Esophagus muscularis mucosa (tissue), 4 donors: ENCODE measurements at regions not wholly inside any gene's neighbourhood (a gene's known extent, or its start where the extent isn't known, plus 50 kb on each side); places are given as distances from the start of the nearest gene placed in this dataset.

ENCODE experiments used
- DNase-seq: peaks from one replicate; pipeline ENCODE4 v3.0.0-alpha.2; 2017; ENCODE audit errors: extremely low spot score
- H3K27ac ChIP-seq, 4 donors: fragments of 200-600 bp; sonication (generic); replicated peaks in 1 of 4; 1 replicate in 3 of 4; 2 replicates in 1 of 4; pipeline ENCODE4 v1.5.1; 2016 to 2019; ENCODE audit warnings: mild to moderate bottlenecking in 1 of 4
- H3K27me3 ChIP-seq, 4 donors: fragments of 200-600 bp; sonication (generic); one replicate each; pipeline versions ENCODE4 v1.5.1 to v1.6.0; 2016 to 2019
- H3K36me3 ChIP-seq, 4 donors: fragments of 200-600 bp; sonication (generic); one replicate each; pipeline ENCODE4 v1.5.1; 2016 to 2019
- H3K4me1 ChIP-seq, 4 donors: fragments of 200-600 bp; sonication (generic); one replicate each; pipeline ENCODE4 v1.5.1; 2016 to 2019
- H3K4me3 ChIP-seq, 4 donors: fragments of 200-600 bp; sonication (generic); 1 replicate in 2 of 4; 2 replicates in 2 of 4; pipeline ENCODE4 v1.5.1; 2016 to 2019; ENCODE audit warnings: mild to moderate bottlenecking in 4 of 4, moderate library complexity in 1 of 4
- H3K9me3 ChIP-seq, 4 donors: fragments of 200-600 bp; sonication (generic); 1 replicate in 3 of 4; 2 replicates in 1 of 4; pipeline ENCODE4 v1.5.1; 2016 to 2019
- CTCF ChIP-seq, 3 experiments: fragments of 200-600 bp in 2 of 3; fragments of 450-650 bp in 1 of 3; sonication (generic) in 2 of 3; IDR thresholded peaks; one replicate each; pipeline ENCODE4 v1.5.1; 2017 to 2019; ENCODE audit warnings: antibody characterized with exemption in 3 of 3, mild to moderate bottlenecking in 2 of 3, moderate library complexity in 1 of 3
- EP300 ChIP-seq: sonication (generic); formaldehyde crosslinking; IDR thresholded peaks from one replicate; pipeline ENCODE4 v1.6.1; 2017; ENCODE audit warnings: antibody characterized with exemption
- POLR2A ChIP-seq: fragments of 450-650 bp; IDR thresholded peaks from one replicate; pipeline ENCODE4 v1.6.1; 2017; ENCODE audit warnings: antibody characterized with exemption, moderate library complexity, mild to moderate bottlenecking, low read depth
- POLR2AphosphoS5 ChIP-seq, 2 donors: sonication (generic); formaldehyde crosslinking; IDR thresholded peaks; one replicate each; pipeline ENCODE4 v1.6.1; 2017; ENCODE audit warnings: antibody characterized with exemption in 2 of 2
- WGBS: methylation state at CpG from one replicate; pipeline ENCODE4 v1.1.5; 2018; 5-methylcytosine and 5-hydroxymethylcytosine counted together
- intact Hi-C: fragments of 100-400 bp; cut with DNase I; formaldehyde crosslinking; loops from one replicate; pipeline ENCODE4 v1.15.1; 2023

DNA sequence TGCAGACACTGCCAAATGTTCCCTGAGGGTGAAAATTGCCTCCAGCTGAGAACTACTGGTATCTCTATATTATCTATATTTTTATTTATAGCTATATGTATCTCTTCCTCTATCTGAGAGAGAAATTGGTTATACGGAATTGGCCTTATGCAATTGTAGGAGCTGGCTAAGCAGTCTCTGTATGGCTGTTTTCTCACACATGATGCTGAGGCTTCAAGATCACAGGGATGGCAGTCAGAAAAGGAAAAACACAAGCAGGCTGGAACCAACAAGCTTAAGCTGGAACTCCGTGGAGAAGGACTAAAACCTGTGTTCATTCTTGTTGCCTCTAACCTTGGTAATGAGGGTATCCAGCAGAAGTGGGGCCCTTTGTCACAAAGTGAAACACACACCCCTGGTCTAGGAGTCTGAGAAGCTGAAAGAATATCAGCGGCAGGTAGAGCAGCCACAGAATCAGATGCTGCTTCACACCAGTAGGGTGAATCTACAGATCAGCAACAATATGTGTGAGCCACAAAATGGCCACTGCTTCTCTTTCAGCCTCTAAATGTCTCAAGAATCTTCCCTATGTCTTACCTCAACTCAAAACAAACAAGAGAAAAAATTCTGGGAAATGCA, 166.5 kb upstream of the PPP1R2C start:
- DNase-seq, result no peak
- intact Hi-C loops, result no loop called here

GRCh38 chrX:42946544-42947194, 168.7 kb upstream of the PPP1R2C start:
- TF ChIP-seq EP300 (no peak), POLR2AphosphoS5 (IDR thresholded peaks at IDR 0.05) (no peak), POLR2A (no peak), CTCF (IDR thresholded peaks at IDR 0.05) (no peak)
- 73% methylated on average over 6 of the region's 6 CpGs for WGBS
- Histone ChIP-seq H3K4me1 (no peaks in the 10 kb centered on the region), H3K27me3 (no peaks in the 10 kb centered on the region), H3K36me3 (no peaks in the 10 kb centered on the region), H3K4me3 (no peak overlapping the region), H3K27ac (no peak overlapping the region), H3K9me3 (no peaks in the 10 kb centered on the region)
- DNase-seq, result no peak
- intact Hi-C loops, result no loop called here

More for the DNA sequence above, 166.5 kb upstream of the PPP1R2C start:
- H3K36me3 ChIP-seq, result no peaks in the 10 kb centered on the region
- no peaks in the 10 kb centered on the region for H3K4me1 ChIP-seq
- H3K9me3 ChIP-seq, result peaks cover 0 to 6% (median 0%) of the 10 kb centered on the region in 4 donors
- TF ChIP-seq POLR2A (no peak), CTCF (IDR thresholded peaks at IDR 0.05) (no peak), EP300 (no peak), POLR2AphosphoS5 (IDR thresholded peaks at IDR 0.05) (no peak)
- no peaks in the 10 kb centered on the region for H3K27me3 ChIP-seq
- WGBS, result 83% methylated on average over 3 of the region's 3 CpGs
- no peak overlapping the region for H3K4me3 ChIP-seq
- H3K27ac ChIP-seq, result no peak overlapping the region

GRCh38 chrX:42948723-42949657, 171.0 kb upstream of the PPP1R2C start:
- Histone ChIP-seq H3K27ac (no peak overlapping the region), H3K4me3 (no peak overlapping the region), H3K36me3 (no peaks in the 10 kb centered on the region), H3K9me3 (no peaks in the 10 kb centered on the region), H3K4me1 (no peaks in the 10 kb centered on the region), H3K27me3 (no peaks in the 10 kb centered on the region)
- 46% methylated on average over 9 of the region's 9 CpGs for WGBS
- no peak for TF ChIP-seq EP300
- TF ChIP-seq POLR2A, result no peak
- no peak for TF ChIP-seq CTCF (IDR thresholded peaks at IDR 0.05)
- TF ChIP-seq POLR2AphosphoS5 (IDR thresholded peaks at IDR 0.05), result no peak
- intact Hi-C loops, result no loop called here
- no peak for DNase-seq

DNA sequence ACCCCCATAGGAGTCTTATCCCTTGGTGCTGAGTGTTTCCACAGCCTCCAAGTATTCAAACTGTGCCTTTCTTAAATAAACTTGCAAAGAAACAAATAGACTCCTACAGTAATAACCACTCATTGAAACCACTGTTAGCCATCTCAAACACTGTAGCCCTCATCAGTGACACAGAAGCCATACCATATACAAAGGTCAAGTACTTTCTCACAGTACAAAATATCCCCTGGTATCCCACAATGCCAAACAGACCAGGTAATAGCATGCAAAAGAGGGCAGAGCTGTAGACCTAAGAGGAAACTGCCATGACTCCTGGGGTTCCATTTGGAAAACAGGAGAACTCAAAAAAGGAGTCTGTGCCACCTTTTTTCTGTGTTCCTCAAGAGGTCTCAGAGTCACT, 173.8 kb upstream of the PPP1R2C start:
- no peak overlapping the region for H3K27ac ChIP-seq
- TF ChIP-seq CTCF (IDR thresholded peaks at IDR 0.05) (no peak), POLR2A (no peak), EP300 (no peak), POLR2AphosphoS5 (IDR thresholded peaks at IDR 0.05) (no peak)
- H3K27me3 ChIP-seq, result no peaks in the 10 kb centered on the region
- no peaks in the 10 kb centered on the region for H3K36me3 ChIP-seq
- no peak for DNase-seq
- H3K9me3 ChIP-seq, result no peaks in the 10 kb centered on the region
- H3K4me3 ChIP-seq, result no peak overlapping the region
- intact Hi-C loops, result no loop called here
- no peaks in the 10 kb centered on the region for H3K4me1 ChIP-seq
